Trophoblast cell (in vitro differentiated cells and primary cell): ENCODE measurements at regions not wholly inside any gene's neighbourhood (a gene's known extent, or its start where the extent isn't known, plus 50 kb on each side); places are given as distances from the start of the nearest gene placed in this dataset.
A peak's percentile ranks its signal among the peaks of the same experiment; 100 is the strongest.

Source experiments
- DNase-seq, 2 donors: peaks; one replicate each; pipeline ENCODE4 v3.0.0-alpha.2; 2016
- H2AFZ ChIP-seq: 2 replicates; pipeline ENCODE4 v1.6.1; 2013; ENCODE audit warnings: low read length, moderate library complexity, mild to moderate bottlenecking; ENCODE audit not compliant: insufficient read depth, poor library complexity
- H2AK5ac ChIP-seq: 2 replicates; pipeline ENCODE4 v1.6.1; 2013; ENCODE audit warnings: mild to moderate bottlenecking, low read length
- H2BK120ac ChIP-seq: 2 replicates; pipeline ENCODE4 v1.6.1; 2013; ENCODE audit warnings: low read length, mild to moderate bottlenecking, moderate library complexity; ENCODE audit not compliant: insufficient read depth, poor library complexity
- H2BK12ac ChIP-seq: 2 replicates; pipeline ENCODE4 v1.6.1; 2013; ENCODE audit warnings: mild to moderate bottlenecking, low read length, moderate library complexity
- H2BK5ac ChIP-seq: 2 replicates; pipeline ENCODE4 v1.6.1; 2013; ENCODE audit warnings: low read length, low read depth, moderate library complexity, mild to moderate bottlenecking; ENCODE audit not compliant: poor library complexity
- H3K14ac ChIP-seq: 2 replicates; pipeline ENCODE4 v1.6.1; 2013; ENCODE audit warnings: mild to moderate bottlenecking, low read length
- H3K18ac ChIP-seq: 2 replicates; pipeline ENCODE4 v1.6.1; 2013; ENCODE audit warnings: mild to moderate bottlenecking, low read length
- H3K23ac ChIP-seq: 2 replicates; pipeline ENCODE4 v1.6.1; 2013; ENCODE audit warnings: low read length
- H3K27ac ChIP-seq: 2 replicates; pipeline ENCODE4 v1.5.1; 2013; ENCODE audit warnings: low read depth, mild to moderate bottlenecking, inconsistent platforms, low read length, moderate library complexity
- H3K27me3 ChIP-seq: 2 replicates; pipeline ENCODE4 v1.6.1; 2013; ENCODE audit warnings: inconsistent platforms, mild to moderate bottlenecking, low read length, moderate library complexity; ENCODE audit not compliant: insufficient read depth
- H3K36me3 ChIP-seq, 2 experiments: 1 replicate in 1 of 2; 2 replicates in 1 of 2; pipeline ENCODE4 v1.6.1; 2013; ENCODE audit warnings: low read length in 2 of 2, mild to moderate bottlenecking in 2 of 2, moderate library complexity in 1 of 2; ENCODE audit not compliant: insufficient read depth in 2 of 2, control insufficient read depth in 1 of 2
- H3K4ac ChIP-seq: 2 replicates; pipeline ENCODE4 v1.6.1; 2013; ENCODE audit warnings: low read depth, mild to moderate bottlenecking, low read length, moderate library complexity
- H3K4me1 ChIP-seq, 2 experiments: 1 replicate in 1 of 2; 2 replicates in 1 of 2; pipeline ENCODE4 v1.6.1; 2013; ENCODE audit warnings: low read length in 2 of 2, mild to moderate bottlenecking in 2 of 2, moderate library complexity in 1 of 2; ENCODE audit not compliant: insufficient read depth in 2 of 2, control insufficient read depth in 1 of 2
- H3K4me2 ChIP-seq: 2 replicates; pipeline ENCODE4 v1.6.1; 2013; ENCODE audit warnings: inconsistent platforms, mild to moderate bottlenecking, low read length, moderate library complexity
- H3K4me3 ChIP-seq: 2 replicates; pipeline ENCODE4 v1.5.1; 2013; ENCODE audit warnings: mild to moderate bottlenecking, low read depth, low read length, inconsistent platforms
- H3K79me1 ChIP-seq: one replicate; pipeline ENCODE4 v1.6.1; 2013; ENCODE audit warnings: low read length
- H3K79me2 ChIP-seq: 2 replicates; pipeline ENCODE4 v1.6.1; 2013; ENCODE audit warnings: low read length, mild to moderate bottlenecking; ENCODE audit not compliant: control insufficient read depth, insufficient read depth, poor library complexity
- H3K9ac ChIP-seq: 2 replicates; pipeline ENCODE4 v1.6.1; 2013; ENCODE audit warnings: mild to moderate bottlenecking, low read length
- H3K9me3 ChIP-seq: 2 replicates; pipeline ENCODE4 v1.6.1; 2013; ENCODE audit warnings: low read depth, mild to moderate bottlenecking, control low read depth, inconsistent platforms, low read length; ENCODE audit not compliant: insufficient read depth
- H4K12ac ChIP-seq: 2 replicates; pipeline ENCODE4 v1.6.1; 2013; ENCODE audit warnings: low read depth, mild to moderate bottlenecking, low read length, moderate library complexity
- H4K8ac ChIP-seq: 2 replicates; pipeline ENCODE4 v1.6.1; 2013; ENCODE audit warnings: low read depth, mild to moderate bottlenecking, low read length, moderate library complexity
- H4K91ac ChIP-seq: one replicate; pipeline ENCODE4 v1.6.1; 2013; ENCODE audit warnings: low read depth, mild to moderate bottlenecking, low read length, moderate library complexity
- WGBS: extraction: QIAGEN DNeasy Blood & Tissue Kit; methylation state at CpG from one replicate; pipeline ENCODE4 v1.1.7; 2013; ENCODE audit warnings: missing lambda C conversion rate; ENCODE audit not compliant: insufficient read length, insufficient coverage; ENCODE audit errors: extremely low coverage; 5-methylcytosine and 5-hydroxymethylcytosine counted together

GRCh38 chr5:174259696-174260420 is 214.4 kb downstream of the NSG2 start:
- Histone ChIP-seq H3K27me3 (no peaks in the 10 kb centered on the region), H4K12ac (no peak overlapping the region), H2AFZ (no peak overlapping the region), H4K8ac (no peak overlapping the region), H3K4me2 (no peak overlapping the region), H3K23ac (no peak overlapping the region), H3K79me1 (no peaks in the 10 kb centered on the region), H3K18ac (no peak overlapping the region), H2BK12ac (no peak overlapping the region), H2BK5ac (no peak overlapping the region), H2AK5ac (no peak overlapping the region), H3K27ac (no peak overlapping the region), H3K36me3 (no peaks in the 10 kb centered on the region), H3K79me2 (no peaks in the 10 kb centered on the region), H3K14ac (no peak overlapping the region), H2BK120ac (no peak overlapping the region), H3K9me3 (no peaks in the 10 kb centered on the region), H3K4me3 (no peak overlapping the region), H3K4me1 (no peaks in the 10 kb centered on the region), H4K91ac (no peak overlapping the region), H3K9ac (no peak overlapping the region), H3K4ac (no peak overlapping the region)
- DNase-seq: no peak
- 100% methylated on average over 1 of the region's 8 CpGs for WGBS

- no peak overlapping the region for H3K4me3 ChIP-seq
- no CpG with 5 or more reads among the region's 1 CpG for WGBS
- DNase-seq: peak in 1 of 2 donors; percentile 2
Observed at GRCh38 chr5:174271316-174271715, 225.8 kb downstream of the NSG2 start.

GRCh38 chr5:174272671-174273070 is 227.2 kb downstream of the NSG2 start:
- Histone ChIP-seq H2BK12ac (no peak overlapping the region), H3K4me2 (no peak overlapping the region), H3K9ac (no peak overlapping the region), H4K12ac (no peak overlapping the region), H3K79me1 (no peaks in the 10 kb centered on the region), H2AFZ (no peak overlapping the region), H3K9me3 (peaks cover 2% of the 10 kb centered on the region), H3K18ac (no peak overlapping the region), H2BK120ac (no peak overlapping the region), H3K36me3 (no peaks in the 10 kb centered on the region), H3K14ac (no peak overlapping the region), H2BK5ac (no peak overlapping the region), H2AK5ac (no peak overlapping the region), H3K4me1 (no peaks in the 10 kb centered on the region), H3K4ac (no peak overlapping the region), H3K27me3 (no peaks in the 10 kb centered on the region), H3K79me2 (no peaks in the 10 kb centered on the region), H3K4me3 (no peak overlapping the region), H4K8ac (no peak overlapping the region), H4K91ac (no peak overlapping the region), H3K23ac (no peak overlapping the region), H3K27ac (no peak overlapping the region)
- DNase-seq: no peak
- WGBS: no CpG with 5 or more reads among the region's 2 CpGs

More at GRCh38 chr5:174271316-174271715, 225.8 kb downstream of the NSG2 start:
- Histone ChIP-seq H3K9ac (no peak overlapping the region), H3K4me2 (no peak overlapping the region), H4K12ac (no peak overlapping the region), H3K9me3 (no peaks in the 10 kb centered on the region), H2AFZ (no peak overlapping the region), H3K27me3 (no peaks in the 10 kb centered on the region), H3K36me3 (no peaks in the 10 kb centered on the region), H3K23ac (no peak overlapping the region), H3K79me2 (no peaks in the 10 kb centered on the region), H3K27ac (no peak overlapping the region), H2AK5ac (no peak overlapping the region), H3K14ac (no peak overlapping the region), H2BK120ac (no peak overlapping the region), H3K4ac (no peak overlapping the region), H3K18ac (no peak overlapping the region), H4K8ac (no peak overlapping the region), H2BK5ac (no peak overlapping the region), H3K4me1 (no peaks in the 10 kb centered on the region), H4K91ac (no peak overlapping the region), H2BK12ac (no peak overlapping the region), H3K79me1 (no peaks in the 10 kb centered on the region)

GRCh38 chr5:174273325-174273724 is 227.8 kb downstream of the NSG2 start:
- no peak overlapping the region for H4K8ac ChIP-seq
- H3K4ac ChIP-seq: no peak overlapping the region
- H3K4me2 ChIP-seq: no peak overlapping the region
- no peak overlapping the region for H2AK5ac ChIP-seq
- H2BK120ac ChIP-seq: no peak overlapping the region
- no peaks in the 10 kb centered on the region for H3K79me2 ChIP-seq
- H2BK5ac ChIP-seq: no peak overlapping the region
- peaks cover 2% of the 10 kb centered on the region for H3K9me3 ChIP-seq
- H3K27ac ChIP-seq: no peak overlapping the region
- H2BK12ac ChIP-seq: no peak overlapping the region
- no peak overlapping the region for H3K9ac ChIP-seq
- H2AFZ ChIP-seq: no peak overlapping the region
- no peak for DNase-seq
- no peaks in the 10 kb centered on the region for H3K27me3 ChIP-seq
- no peaks in the 10 kb centered on the region for H3K79me1 ChIP-seq
- no peak overlapping the region for H3K4me3 ChIP-seq
- no peak overlapping the region for H3K23ac ChIP-seq
- no CpG with 5 or more reads among the region's 4 CpGs for WGBS
- H3K18ac ChIP-seq: no peak overlapping the region
- no peaks in the 10 kb centered on the region for H3K4me1 ChIP-seq
- no peak overlapping the region for H3K14ac ChIP-seq
- H3K36me3 ChIP-seq: no peaks in the 10 kb centered on the region
- no peak overlapping the region for H4K12ac ChIP-seq
- H4K91ac ChIP-seq: no peak overlapping the region
